ENCODE measurements at regions not wholly inside any gene's neighbourhood (a gene's known extent, or its start where the extent isn't known, plus 50 kb on each side); places are given as distances from the start of the nearest gene placed in this dataset.

DNA sequence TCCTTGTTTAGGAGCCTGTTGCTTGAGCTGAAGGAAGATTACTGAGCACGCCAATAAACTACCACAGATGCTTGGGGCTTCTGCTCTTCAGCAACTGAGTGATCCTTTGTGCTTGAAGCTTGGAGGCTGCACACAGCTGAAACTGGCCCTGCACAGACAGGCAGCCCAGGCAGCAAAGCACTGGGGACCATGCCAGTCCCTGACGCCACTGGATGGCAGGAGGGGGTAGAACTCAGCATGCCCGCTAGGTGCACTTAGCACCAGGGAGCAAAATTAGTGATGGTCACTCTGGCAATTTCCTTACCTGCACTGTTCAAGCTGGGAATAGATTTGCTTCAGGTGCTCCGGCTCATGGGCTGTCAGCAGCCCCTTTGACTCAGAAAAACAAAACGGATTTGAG, 91.5 kb downstream of the FAM50B start:
- ChIA-PET CTCF (interaction anchor here (1.3 to 1.4 kb wide), 2 partner anchors 38 to 92 kb away, joined by 6 to 17 read pairs; partner anchors contain the start of gene FAM50B), POLR2A (no interaction called here)
- no peaks in the 10 kb centered on the region for H3K9me3 Mint-ChIP-seq
- peaks cover 8% of the 10 kb centered on the region for H3K4me1 Mint-ChIP-seq
- no peaks in the 10 kb centered on the region for H3K36me3 Mint-ChIP-seq
- no peaks in the 10 kb centered on the region for H3K27me3 Mint-ChIP-seq (ENCODE audit: low read depth)
- ATAC-seq (no peak), DNase-seq (ENCODE audit: low spot score) (no peak)
- TF ChIP-seq NR3C1 (CRISPR knock-in tag; conservative IDR thresholded peaks at IDR 0.05; ENCODE audit: low read depth) (no peak), ZNF423 (CRISPR knock-in tag; IDR thresholded peaks at IDR 0.05) (no peak), SP1 (CRISPR knock-in tag; conservative IDR thresholded peaks at IDR 0.05) (no peak), HMGA2 (CRISPR knock-in tag; IDR thresholded peaks at IDR 0.05) (no peak), ZNF138 (CRISPR knock-in tag; conservative IDR thresholded peaks at IDR 0.05) (no peak), FOXK1 (CRISPR knock-in tag; IDR thresholded peaks at IDR 0.05) (no peak), CREB1 (CRISPR knock-in tag; IDR thresholded peaks at IDR 0.05) (no peak), GRHL2 (CRISPR knock-in tag; IDR thresholded peaks at IDR 0.05; ENCODE audit: insufficient replicate concordance, severe bottlenecking) (no peak), SMAD4 (CRISPR knock-in tag; IDR thresholded peaks at IDR 0.05) (no peak), ZNF232 (CRISPR knock-in tag; IDR thresholded peaks at IDR 0.05) (no peak)
- TF ChIP-seq, protein P1, sequence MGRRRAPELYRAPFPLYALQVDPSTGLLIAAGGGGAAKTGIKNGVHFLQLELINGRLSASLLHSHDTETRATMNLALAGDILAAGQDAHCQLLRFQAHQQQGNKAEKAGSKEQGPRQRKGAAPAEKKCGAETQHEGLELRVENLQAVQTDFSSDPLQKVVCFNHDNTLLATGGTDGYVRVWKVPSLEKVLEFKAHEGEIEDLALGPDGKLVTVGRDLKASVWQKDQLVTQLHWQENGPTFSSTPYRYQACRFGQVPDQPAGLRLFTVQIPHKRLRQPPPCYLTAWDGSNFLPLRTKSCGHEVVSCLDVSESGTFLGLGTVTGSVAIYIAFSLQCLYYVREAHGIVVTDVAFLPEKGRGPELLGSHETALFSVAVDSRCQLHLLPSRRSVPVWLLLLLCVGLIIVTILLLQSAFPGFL (CRISPR knock-in tag; IDR thresholded peaks at IDR 0.05; ENCODE audit: borderline replicate concordance): no peak
- TF ChIP-seq, protein P2, sequence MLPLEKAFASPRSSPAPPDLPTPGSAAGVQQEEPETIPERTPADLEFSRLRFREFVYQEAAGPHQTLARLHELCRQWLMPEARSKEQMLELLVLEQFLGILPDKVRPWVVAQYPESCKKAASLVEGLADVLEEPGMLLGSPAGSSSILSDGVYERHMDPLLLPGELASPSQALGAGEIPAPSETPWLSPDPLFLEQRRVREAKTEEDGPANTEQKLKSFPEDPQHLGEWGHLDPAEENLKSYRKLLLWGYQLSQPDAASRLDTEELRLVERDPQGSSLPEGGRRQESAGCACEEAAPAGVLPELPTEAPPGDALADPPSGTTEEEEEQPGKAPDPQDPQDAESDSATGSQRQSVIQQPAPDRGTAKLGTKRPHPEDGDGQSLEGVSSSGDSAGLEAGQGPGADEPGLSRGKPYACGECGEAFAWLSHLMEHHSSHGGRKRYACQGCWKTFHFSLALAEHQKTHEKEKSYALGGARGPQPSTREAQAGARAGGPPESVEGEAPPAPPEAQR (CRISPR knock-in tag; IDR thresholded peaks at IDR 0.05): no peak
- TF ChIP-seq, protein P3, sequence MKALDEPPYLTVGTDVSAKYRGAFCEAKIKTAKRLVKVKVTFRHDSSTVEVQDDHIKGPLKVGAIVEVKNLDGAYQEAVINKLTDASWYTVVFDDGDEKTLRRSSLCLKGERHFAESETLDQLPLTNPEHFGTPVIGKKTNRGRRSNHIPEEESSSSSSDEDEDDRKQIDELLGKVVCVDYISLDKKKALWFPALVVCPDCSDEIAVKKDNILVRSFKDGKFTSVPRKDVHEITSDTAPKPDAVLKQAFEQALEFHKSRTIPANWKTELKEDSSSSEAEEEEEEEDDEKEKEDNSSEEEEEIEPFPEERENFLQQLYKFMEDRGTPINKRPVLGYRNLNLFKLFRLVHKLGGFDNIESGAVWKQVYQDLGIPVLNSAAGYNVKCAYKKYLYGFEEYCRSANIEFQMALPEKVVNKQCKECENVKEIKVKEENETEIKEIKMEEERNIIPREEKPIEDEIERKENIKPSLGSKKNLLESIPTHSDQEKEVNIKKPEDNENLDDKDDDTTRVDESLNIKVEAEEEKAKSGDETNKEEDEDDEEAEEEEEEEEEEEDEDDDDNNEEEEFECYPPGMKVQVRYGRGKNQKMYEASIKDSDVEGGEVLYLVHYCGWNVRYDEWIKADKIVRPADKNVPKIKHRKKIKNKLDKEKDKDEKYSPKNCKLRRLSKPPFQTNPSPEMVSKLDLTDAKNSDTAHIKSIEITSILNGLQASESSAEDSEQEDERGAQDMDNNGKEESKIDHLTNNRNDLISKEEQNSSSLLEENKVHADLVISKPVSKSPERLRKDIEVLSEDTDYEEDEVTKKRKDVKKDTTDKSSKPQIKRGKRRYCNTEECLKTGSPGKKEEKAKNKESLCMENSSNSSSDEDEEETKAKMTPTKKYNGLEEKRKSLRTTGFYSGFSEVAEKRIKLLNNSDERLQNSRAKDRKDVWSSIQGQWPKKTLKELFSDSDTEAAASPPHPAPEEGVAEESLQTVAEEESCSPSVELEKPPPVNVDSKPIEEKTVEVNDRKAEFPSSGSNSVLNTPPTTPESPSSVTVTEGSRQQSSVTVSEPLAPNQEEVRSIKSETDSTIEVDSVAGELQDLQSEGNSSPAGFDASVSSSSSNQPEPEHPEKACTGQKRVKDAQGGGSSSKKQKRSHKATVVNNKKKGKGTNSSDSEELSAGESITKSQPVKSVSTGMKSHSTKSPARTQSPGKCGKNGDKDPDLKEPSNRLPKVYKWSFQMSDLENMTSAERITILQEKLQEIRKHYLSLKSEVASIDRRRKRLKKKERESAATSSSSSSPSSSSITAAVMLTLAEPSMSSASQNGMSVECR (CRISPR knock-in tag; IDR thresholded peaks at IDR 0.05; ENCODE audit: borderline replicate concordance): no peak
- TF ChIP-seq, protein P4, sequence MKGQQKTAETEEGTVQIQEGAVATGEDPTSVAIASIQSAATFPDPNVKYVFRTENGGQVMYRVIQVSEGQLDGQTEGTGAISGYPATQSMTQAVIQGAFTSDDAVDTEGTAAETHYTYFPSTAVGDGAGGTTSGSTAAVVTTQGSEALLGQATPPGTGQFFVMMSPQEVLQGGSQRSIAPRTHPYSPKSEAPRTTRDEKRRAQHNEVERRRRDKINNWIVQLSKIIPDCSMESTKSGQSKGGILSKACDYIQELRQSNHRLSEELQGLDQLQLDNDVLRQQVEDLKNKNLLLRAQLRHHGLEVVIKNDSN (CRISPR knock-in tag; IDR thresholded peaks at IDR 0.05): no peak
- H3K27ac Mint-ChIP-seq: no peak overlapping the region
- no peak overlapping the region for H3K4me3 Mint-ChIP-seq

DNA sequence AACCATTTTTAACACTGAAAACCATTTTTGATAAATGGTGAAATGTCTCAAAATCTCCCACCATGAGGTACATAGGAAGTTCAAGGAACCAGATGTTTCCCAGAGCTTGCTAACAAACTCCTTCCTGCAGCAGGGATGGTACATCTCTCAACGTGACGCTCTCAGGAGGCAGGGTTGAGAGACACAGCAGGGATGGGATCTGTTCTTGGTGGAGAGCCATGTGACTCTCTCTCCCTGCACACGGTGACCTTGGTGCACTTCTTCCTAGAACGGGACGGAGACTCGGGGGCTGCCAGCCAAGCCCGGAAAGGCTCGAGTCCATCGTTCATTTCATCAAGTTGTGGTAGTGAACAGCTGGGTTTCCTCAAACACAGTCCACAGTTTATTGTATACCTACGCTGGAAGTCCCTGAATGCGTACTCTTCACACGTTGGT, 94.2 kb downstream of the FAM50B start:
- Mint-ChIP-seq H3K9me3 (no peaks in the 10 kb centered on the region), H3K27ac (no peak overlapping the region), H3K4me1 (peaks cover 14% of the 10 kb centered on the region), H3K4me3 (no peak overlapping the region), H3K36me3 (no peaks in the 10 kb centered on the region), H3K27me3 (ENCODE audit: low read depth) (no peaks in the 10 kb centered on the region)
- ChIA-PET POLR2A (no interaction called here), CTCF (interaction anchor here (1.1 to 3.6 kb wide), 2 partner anchors 94 kb away, joined by 3 to 18 read pairs; partner anchors contain the start of gene FAM50B)
- DNase-seq (ENCODE audit: low spot score) (no peak), ATAC-seq (no peak)
- no peak for TF ChIP-seq ZNF423 (CRISPR knock-in tag; IDR thresholded peaks at IDR 0.05)
- TF ChIP-seq SMAD4 (CRISPR knock-in tag; IDR thresholded peaks at IDR 0.05): no peak
- TF ChIP-seq, protein P5, sequence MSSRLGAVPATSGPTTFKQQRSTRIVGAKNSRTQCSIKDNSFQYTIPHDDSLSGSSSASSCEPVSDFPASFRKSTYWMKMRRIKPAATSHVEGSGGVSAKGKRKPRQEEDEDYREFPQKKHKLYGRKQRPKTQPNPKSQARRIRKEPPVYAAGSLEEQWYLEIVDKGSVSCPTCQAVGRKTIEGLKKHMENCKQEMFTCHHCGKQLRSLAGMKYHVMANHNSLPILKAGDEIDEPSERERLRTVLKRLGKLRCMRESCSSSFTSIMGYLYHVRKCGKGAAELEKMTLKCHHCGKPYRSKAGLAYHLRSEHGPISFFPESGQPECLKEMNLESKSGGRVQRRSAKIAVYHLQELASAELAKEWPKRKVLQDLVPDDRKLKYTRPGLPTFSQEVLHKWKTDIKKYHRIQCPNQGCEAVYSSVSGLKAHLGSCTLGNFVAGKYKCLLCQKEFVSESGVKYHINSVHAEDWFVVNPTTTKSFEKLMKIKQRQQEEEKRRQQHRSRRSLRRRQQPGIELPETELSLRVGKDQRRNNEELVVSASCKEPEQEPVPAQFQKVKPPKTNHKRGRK (CRISPR knock-in tag; IDR thresholded peaks at IDR 0.05; ENCODE audit: borderline replicate concordance): no peak
- TF ChIP-seq NR3C1 (CRISPR knock-in tag; conservative IDR thresholded peaks at IDR 0.05; ENCODE audit: low read depth): no peak
- no peak for TF ChIP-seq ZNF396 (CRISPR knock-in tag; IDR thresholded peaks at IDR 0.05; ENCODE audit: borderline replicate concordance)
- TF ChIP-seq, protein P4 (CRISPR knock-in tag; IDR thresholded peaks at IDR 0.05): no peak
- no peak for TF ChIP-seq ZNF416 (CRISPR knock-in tag; IDR thresholded peaks at IDR 0.05)
- TF ChIP-seq, protein P6, sequence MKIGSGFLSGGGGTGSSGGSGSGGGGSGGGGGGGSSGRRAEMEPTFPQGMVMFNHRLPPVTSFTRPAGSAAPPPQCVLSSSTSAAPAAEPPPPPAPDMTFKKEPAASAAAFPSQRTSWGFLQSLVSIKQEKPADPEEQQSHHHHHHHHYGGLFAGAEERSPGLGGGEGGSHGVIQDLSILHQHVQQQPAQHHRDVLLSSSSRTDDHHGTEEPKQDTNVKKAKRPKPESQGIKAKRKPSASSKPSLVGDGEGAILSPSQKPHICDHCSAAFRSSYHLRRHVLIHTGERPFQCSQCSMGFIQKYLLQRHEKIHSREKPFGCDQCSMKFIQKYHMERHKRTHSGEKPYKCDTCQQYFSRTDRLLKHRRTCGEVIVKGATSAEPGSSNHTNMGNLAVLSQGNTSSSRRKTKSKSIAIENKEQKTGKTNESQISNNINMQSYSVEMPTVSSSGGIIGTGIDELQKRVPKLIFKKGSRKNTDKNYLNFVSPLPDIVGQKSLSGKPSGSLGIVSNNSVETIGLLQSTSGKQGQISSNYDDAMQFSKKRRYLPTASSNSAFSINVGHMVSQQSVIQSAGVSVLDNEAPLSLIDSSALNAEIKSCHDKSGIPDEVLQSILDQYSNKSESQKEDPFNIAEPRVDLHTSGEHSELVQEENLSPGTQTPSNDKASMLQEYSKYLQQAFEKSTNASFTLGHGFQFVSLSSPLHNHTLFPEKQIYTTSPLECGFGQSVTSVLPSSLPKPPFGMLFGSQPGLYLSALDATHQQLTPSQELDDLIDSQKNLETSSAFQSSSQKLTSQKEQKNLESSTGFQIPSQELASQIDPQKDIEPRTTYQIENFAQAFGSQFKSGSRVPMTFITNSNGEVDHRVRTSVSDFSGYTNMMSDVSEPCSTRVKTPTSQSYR (CRISPR knock-in tag; IDR thresholded peaks at IDR 0.05): no peak
- TF ChIP-seq, protein P7, sequence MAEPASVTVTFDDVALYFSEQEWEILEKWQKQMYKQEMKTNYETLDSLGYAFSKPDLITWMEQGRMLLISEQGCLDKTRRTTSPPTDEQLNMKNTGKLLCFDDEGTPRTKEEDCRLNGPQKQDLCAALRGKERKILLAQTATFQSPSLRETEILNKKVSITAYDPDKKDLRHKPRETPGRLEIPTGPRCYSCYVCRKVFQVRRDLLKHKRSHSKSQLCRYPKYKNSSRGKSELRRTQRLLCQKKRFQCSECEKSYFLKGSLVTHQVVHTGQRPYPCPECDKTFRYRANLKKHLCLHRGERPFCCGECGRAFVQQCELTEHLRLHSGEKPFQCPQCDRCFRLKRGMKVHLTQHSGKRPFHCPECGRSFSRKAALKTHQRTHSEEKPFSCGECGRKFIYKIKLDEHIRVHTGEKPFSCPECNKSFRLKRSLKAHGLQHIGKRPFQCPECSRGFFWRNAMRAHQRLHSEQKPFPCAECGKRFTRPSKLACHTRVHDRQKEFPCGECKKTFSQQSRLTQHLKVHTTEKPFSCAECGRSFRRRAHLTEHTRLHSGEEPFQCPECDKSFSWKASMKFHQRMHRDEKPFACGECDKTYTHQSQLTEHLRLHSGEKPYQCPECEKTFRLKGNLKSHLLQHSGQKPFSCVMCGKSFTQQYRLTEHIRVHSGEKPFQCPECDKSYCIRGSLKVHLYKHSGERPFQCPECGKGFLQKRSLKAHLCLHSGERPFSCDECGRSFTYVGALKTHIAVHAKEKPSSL (CRISPR knock-in tag; conservative IDR thresholded peaks at IDR 0.05): no peak

All from WTC11 (cell line).